Body of pancreas (tissue), 4 donors: ENCODE measurements at regions not wholly inside any gene's neighbourhood (a gene's known extent, or its start where the extent isn't known, plus 50 kb on each side); places are given as distances from the start of the nearest gene placed in this dataset.

Experiments used
- CTCF ChIP-seq, 7 experiments: fragments of 450-650 bp in 4 of 7; fragments of 200-600 bp in 3 of 7; sonication (generic) in 3 of 7; IDR thresholded peaks; one replicate each; pipeline ENCODE4 v1.5.1; 2016 to 2019; ENCODE audit warnings: antibody characterized with exemption in 7 of 7
- POLR2A ChIP-seq, 3 donors: fragments of 450-650 bp; IDR thresholded peaks; one replicate each; pipeline ENCODE4 v1.6.1; 2016; ENCODE audit warnings: antibody characterized with exemption in 3 of 3, mild to moderate bottlenecking in 2 of 3

DNA sequence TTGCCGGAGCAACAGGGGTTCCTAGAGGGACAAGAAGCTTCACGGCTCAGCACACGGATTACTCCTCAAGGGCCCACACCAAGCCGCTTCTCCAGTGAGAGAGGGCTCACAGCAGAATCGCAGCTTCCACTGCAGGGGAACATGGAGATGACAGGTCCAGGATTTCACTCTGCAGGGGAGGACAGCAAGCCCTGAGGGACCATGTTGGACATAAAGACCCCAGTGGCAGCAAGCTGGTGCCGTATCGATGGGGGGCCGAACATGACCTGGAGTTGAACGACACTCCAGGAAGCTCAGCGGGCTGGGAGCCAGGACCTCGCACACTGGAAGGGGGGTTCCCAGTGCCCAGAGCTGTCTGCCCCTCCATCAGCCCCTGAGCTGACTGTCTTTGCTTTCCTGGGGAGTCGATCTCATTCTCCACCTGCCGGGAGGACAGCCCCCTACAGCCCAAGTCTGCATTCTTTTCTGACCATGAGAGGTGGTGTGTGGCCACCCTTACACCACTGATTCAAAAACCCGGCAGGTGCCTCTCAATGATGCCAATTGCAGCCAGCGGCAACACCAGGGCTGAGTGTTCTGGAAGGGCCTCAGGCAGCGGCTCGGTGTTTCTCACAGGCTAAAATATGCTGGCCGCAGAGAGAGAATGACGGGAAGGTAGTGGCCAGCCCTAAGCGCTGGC, 194.5 kb upstream of the CDH4 start:
- TF ChIP-seq CTCF (IDR thresholded peaks at IDR 0.05) (no peak), POLR2A (IDR thresholded peaks at IDR 0.05) (no peak)
